WTC11 (cell line): ENCODE measurements at regions not wholly inside any gene's neighbourhood (a gene's known extent, or its start where the extent isn't known, plus 50 kb on each side); places are given as distances from the start of the nearest gene placed in this dataset.
A peak's percentile ranks its signal among the peaks of the same experiment; 100 is the strongest.

Source experiments
- ATAC-seq: fragments of 200-7000 bp; cut with Tn5 transposase; 2 replicates; pipeline ENCODE4 v1.10.0; 2021; ENCODE audit warnings: mild to moderate bottlenecking, moderate library complexity
- CTCF ChIA-PET: fragments of 300-600 bp; sonication (Branson Sonifier 250); formaldehyde crosslinking; loops from one replicate; lab custom pipeline; 2021; ENCODE audit warnings: antibody characterized with exemption; lab: Charles Lee
- POLR2A ChIA-PET: fragments of 350-600 bp; sonication (Branson Sonifier 250); formaldehyde crosslinking; loops from one replicate; lab custom pipeline; 2021; ENCODE audit warnings: antibody characterized with exemption; lab: Charles Lee
- DNase-seq: peaks from one replicate; pipeline ENCODE4 v3.0.0; 2021; ENCODE audit warnings: low spot score
- H3K27ac Mint-ChIP-seq: 2 replicates; pipeline ENCODE4 v1.8.0; 2021; ENCODE audit warnings: mixed read lengths
- H3K27me3 Mint-ChIP-seq: 2 replicates; pipeline ENCODE4 v1.8.0; 2021; ENCODE audit warnings: low read depth, mild to moderate bottlenecking, moderate library complexity, mixed read lengths
- H3K36me3 Mint-ChIP-seq: 2 replicates; pipeline ENCODE4 v1.8.0; 2021; ENCODE audit warnings: mixed read lengths
- H3K4me1 Mint-ChIP-seq: 2 replicates; pipeline ENCODE4 v1.8.0; 2022; ENCODE audit warnings: mixed read lengths
- H3K4me3 Mint-ChIP-seq: 2 replicates; pipeline ENCODE4 v1.8.0; 2021; ENCODE audit warnings: mild to moderate bottlenecking, moderate library complexity, mixed read lengths
- H3K9me3 Mint-ChIP-seq: 2 replicates; pipeline ENCODE4 v1.8.0; 2021; ENCODE audit warnings: mixed read lengths
- AR ChIP-seq: fragments of 250-450 bp; sonication (Bioruptor Pico); IDR thresholded peaks from 2 replicates; pipeline ENCODE4 v1.9.0; 2021; ENCODE audit warnings: mild to moderate bottlenecking
- CTCF ChIP-seq: fragments of 200-600 bp; IDR thresholded peaks from 2 replicates; pipeline ENCODE4 v1.8.0; 2022; ENCODE audit warnings: antibody characterized with exemption
- ELF4 ChIP-seq: sonication (generic); formaldehyde crosslinking; IDR thresholded peaks from 2 replicates; pipeline ENCODE4 v1.8.1; 2022; ENCODE audit warnings: low read depth, mild to moderate bottlenecking, moderate library complexity, missing genetic modification reagents
- EMX1 ChIP-seq: fragments of 250-450 bp; sonication (Bioruptor Pico); IDR thresholded peaks from 2 replicates; pipeline ENCODE4 v1.8.0; 2021; ENCODE audit warnings: mild to moderate bottlenecking
- ERG ChIP-seq: fragments of 250-450 bp; sonication (Bioruptor Pico); IDR thresholded peaks from 2 replicates; pipeline ENCODE4 v1.8.0; 2021; ENCODE audit warnings: mild to moderate bottlenecking
- FOXJ3 ChIP-seq: sonication (generic); formaldehyde crosslinking; IDR thresholded peaks from 2 replicates; pipeline ENCODE4 v1.9.0; 2021; ENCODE audit warnings: missing genetic modification reagents, mild to moderate bottlenecking, borderline replicate concordance
- FOXK1 ChIP-seq: sonication (generic); formaldehyde crosslinking; IDR thresholded peaks from 2 replicates; pipeline ENCODE4 v1.8.0; 2022; ENCODE audit warnings: mild to moderate bottlenecking, moderate library complexity, missing genetic modification reagents
- NR2C2 ChIP-seq: sonication (generic); formaldehyde crosslinking; IDR thresholded peaks from 2 replicates; pipeline ENCODE4 v1.8.0; 2022; ENCODE audit warnings: mild to moderate bottlenecking, missing genetic modification reagents
- SMAD3 ChIP-seq: sonication (generic); formaldehyde crosslinking; IDR thresholded peaks from 2 replicates; pipeline ENCODE4 v1.8.0; 2022; ENCODE audit warnings: missing genetic modification reagents, mild to moderate bottlenecking, borderline replicate concordance
- SP1 ChIP-seq: sonication (generic); formaldehyde crosslinking; conservative IDR thresholded peaks from 2 replicates; pipeline ENCODE4 v1.8.1; 2022; ENCODE audit warnings: missing genetic modification reagents
- TEAD4 ChIP-seq: sonication (generic); formaldehyde crosslinking; IDR thresholded peaks from 2 replicates; pipeline ENCODE4 v1.8.0; 2022; ENCODE audit warnings: mild to moderate bottlenecking, missing genetic modification reagents
- ZNF232 ChIP-seq: sonication (generic); formaldehyde crosslinking; IDR thresholded peaks from 2 replicates; pipeline ENCODE4 v1.8.0; 2022; ENCODE audit warnings: mild to moderate bottlenecking, missing genetic modification reagents
- ZNF423 ChIP-seq: fragments of 250-450 bp; sonication (Bioruptor Pico); IDR thresholded peaks from 2 replicates; pipeline ENCODE4 v2.1.2; 2022; ENCODE audit warnings: mild to moderate bottlenecking, moderate library complexity
- ZSCAN18 ChIP-seq: fragments of 250-450 bp; sonication (Bioruptor Pico); IDR thresholded peaks from 2 replicates; pipeline ENCODE4 v2.1.2; 2022; ENCODE audit warnings: mild to moderate bottlenecking, moderate library complexity

- Mint-ChIP-seq H3K27ac (no peak overlapping the region), H3K9me3 (peaks cover 53% of the 10 kb centered on the region), H3K27me3 (peaks cover 27% of the 10 kb centered on the region), H3K4me3 (no peak overlapping the region), H3K4me1 (no peaks in the 10 kb centered on the region), H3K36me3 (peaks cover 52% of the 10 kb centered on the region)
- ATAC-seq: no peak
- ChIA-PET CTCF (no interaction called here), POLR2A (no interaction called here)
- no peak for TF ChIP-seq SMAD3 (CRISPR knock-in tag)
- TF ChIP-seq ZNF423 (CRISPR knock-in tag): no peak
- TF ChIP-seq ZSCAN18: no peak
- no peak for TF ChIP-seq ERG (CRISPR knock-in tag)
- TF ChIP-seq FOXJ3 (CRISPR knock-in tag): no peak
- DNase-seq: no peak
Measured at GRCh38 chr12:130029151-130029550, 125.3 kb upstream of the TMEM132D start.

- Mint-ChIP-seq H3K9me3 (peaks cover 61% of the 10 kb centered on the region), H3K27me3 (peaks cover 34% of the 10 kb centered on the region), H3K36me3 (peaks cover 53% of the 10 kb centered on the region), H3K4me3 (no peak overlapping the region), H3K27ac (no peak overlapping the region), H3K4me1 (no peaks in the 10 kb centered on the region)
- TF ChIP-seq SP1 (CRISPR knock-in tag) (no peak), ELF4 (CRISPR knock-in tag) (no peak), EMX1 (CRISPR knock-in tag) (no peak)
- ATAC-seq (no peak), DNase-seq (no peak)
- ChIA-PET CTCF (interaction anchor here (0.6 to 1.0 kb wide), 5 partner anchors 12 to 130 kb away, joined by 3 to 5 read pairs (median 4); no protein-coding TSS in a partner anchor), POLR2A (no interaction called here)
Measured at GRCh38 chr12:130031041-130031440, 127.2 kb upstream of the TMEM132D start.

GRCh38 chr12:130031571-130032189, 127.9 kb upstream of the TMEM132D start:
- no peak overlapping the region for H3K4me3 Mint-ChIP-seq
- POLR2A ChIA-PET: no interaction called here
- H3K27ac Mint-ChIP-seq: no peak overlapping the region
- peaks cover 51% of the 10 kb centered on the region for H3K36me3 Mint-ChIP-seq
- TF ChIP-seq AR (CRISPR knock-in tag) (no peak), NR2C2 (no peak), TEAD4 (CRISPR knock-in tag) (no peak), CTCF (peak; percentile 66), FOXK1 (CRISPR knock-in tag) (no peak), ZNF232 (CRISPR knock-in tag) (no peak), SMAD3 (CRISPR knock-in tag) (no peak)
- TF ChIP-seq, all 79 proteins: peak for 1
- DNase-seq (peak; percentile 83), ATAC-seq (peak; percentile 81)
- H3K4me1 Mint-ChIP-seq: no peaks in the 10 kb centered on the region
- CTCF ChIA-PET: interaction anchor here (0.6 to 1.2 kb wide), 6 partner anchors 11 to 130 kb away, joined by 3 to 5 read pairs (median 4); no protein-coding TSS in a partner anchor
- peaks cover 31% of the 10 kb centered on the region for H3K27me3 Mint-ChIP-seq
- H3K9me3 Mint-ChIP-seq: peaks cover 60% of the 10 kb centered on the region
